GM18499 (cell line): ENCODE measurements at regions not wholly inside any gene's neighbourhood (a gene's known extent, or its start where the extent isn't known, plus 50 kb on each side); places are given as distances from the start of the nearest gene placed in this dataset.
A peak's percentile ranks its signal among the peaks of the same experiment; 100 is the strongest.
"Not testable (repeated sequence)": the region's sequence is repeated elsewhere in the genome, so short reads cannot be mapped to it uniquely, and the experiment has no call there.

Experiments
- ATAC-seq: cut with Tn5 transposase; IDR thresholded peaks from one replicate; pipeline ENCODE4 v1.9.1; 2021; ENCODE audit warnings: moderate number of reproducible peaks; ENCODE audit not compliant: insufficient read depth, unreplicated experiment

DNA sequence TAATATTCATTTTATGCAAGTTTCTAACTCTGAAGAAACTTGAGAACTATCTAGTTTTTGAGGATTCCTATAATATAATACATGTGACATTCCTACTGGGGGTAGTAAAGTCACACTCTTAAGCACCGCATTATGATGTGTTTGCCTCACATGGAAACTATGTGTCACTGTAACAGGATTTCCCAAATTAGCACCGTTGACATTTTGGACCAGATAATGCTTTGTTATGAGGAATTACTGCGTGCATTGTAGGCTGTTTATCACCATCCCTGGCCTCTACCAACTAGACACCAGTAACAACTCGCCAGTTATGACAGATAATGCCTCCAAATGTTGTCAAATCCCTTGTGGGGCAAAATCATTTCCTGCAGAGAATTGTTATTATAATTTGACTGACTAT lies 267.8 kb downstream of the RAP2B start:
- no peak for ATAC-seq

GRCh38 chr3:153431076-153431475 lies 269.1 kb downstream of the RAP2B start:
- ATAC-seq, result no peak

- no peak for ATAC-seq
Measured at GRCh38 chr3:153437666-153438065, 275.6 kb downstream of the RAP2B start.

- no peak for ATAC-seq
Measured at GRCh38 chr3:153438271-153438670, 276.2 kb downstream of the RAP2B start.

- no peak for ATAC-seq
Measured at GRCh38 chr3:153439780-153440179, 277.8 kb downstream of the RAP2B start.

- ATAC-seq, result no peak
Measured at GRCh38 chr3:153440311-153440710, 278.3 kb downstream of the RAP2B start.

GRCh38 chr3:153442386-153442785 lies 280.4 kb downstream of the RAP2B start:
- ATAC-seq, result no peak

- ATAC-seq, result no peak
Measured at GRCh38 chr3:153442799-153443487, 280.9 kb downstream of the RAP2B start.

DNA sequence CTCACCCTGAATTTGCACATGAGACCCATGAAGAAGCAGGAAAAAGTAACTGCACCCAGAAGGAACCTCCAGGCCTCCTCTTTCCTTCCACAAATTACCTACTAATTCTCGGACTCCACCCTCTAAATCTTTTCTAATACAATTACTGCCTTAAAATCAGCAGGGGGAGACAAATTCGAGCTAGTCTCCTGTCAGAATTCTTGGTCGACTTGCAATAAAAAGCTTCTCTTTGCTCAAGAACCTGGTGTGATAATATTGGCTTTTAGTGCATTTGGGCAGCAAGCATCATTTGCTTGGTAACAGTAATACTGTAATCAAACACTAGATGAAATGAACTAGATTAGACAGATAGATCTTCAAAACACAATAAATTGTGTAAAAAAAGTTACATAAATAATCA lies 281.9 kb downstream of the RAP2B start:
- ATAC-seq, result no peak

- ATAC-seq, result no peak
Measured at GRCh38 chr3:153445817-153446216, 283.8 kb downstream of the RAP2B start.

GRCh38 chr3:153448151-153448829 lies 286.3 kb downstream of the RAP2B start:
- no peak for ATAC-seq

- no peak for ATAC-seq
Measured at GRCh38 chr3:153456833-153457545, 295.0 kb downstream of the RAP2B start.

DNA sequence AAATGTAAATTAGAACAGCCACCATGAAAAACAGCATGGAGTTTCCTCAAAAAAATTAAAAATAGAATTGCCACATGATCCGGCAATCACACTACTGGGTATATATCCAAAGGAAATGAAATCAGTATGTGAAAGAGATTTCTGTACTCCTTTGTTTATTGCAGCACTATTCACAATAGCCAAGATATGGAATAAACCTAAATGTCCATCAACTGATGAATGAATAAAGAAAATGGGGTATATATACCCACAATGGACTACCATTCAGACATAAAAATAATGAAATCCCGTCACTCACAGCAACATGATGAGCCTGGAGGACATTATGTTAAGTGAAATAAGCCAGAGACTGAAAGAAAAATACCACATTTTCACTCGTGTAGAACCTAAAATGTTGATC lies 296.9 kb downstream of the RAP2B start:
- no peak for ATAC-seq

- ATAC-seq, result no peak
Measured at GRCh38 chr3:153462545-153462944, 300.5 kb downstream of the RAP2B start.

GRCh38 chr3:153463895-153464294 lies 301.9 kb downstream of the RAP2B start:
- peak; percentile 92 for ATAC-seq

DNA sequence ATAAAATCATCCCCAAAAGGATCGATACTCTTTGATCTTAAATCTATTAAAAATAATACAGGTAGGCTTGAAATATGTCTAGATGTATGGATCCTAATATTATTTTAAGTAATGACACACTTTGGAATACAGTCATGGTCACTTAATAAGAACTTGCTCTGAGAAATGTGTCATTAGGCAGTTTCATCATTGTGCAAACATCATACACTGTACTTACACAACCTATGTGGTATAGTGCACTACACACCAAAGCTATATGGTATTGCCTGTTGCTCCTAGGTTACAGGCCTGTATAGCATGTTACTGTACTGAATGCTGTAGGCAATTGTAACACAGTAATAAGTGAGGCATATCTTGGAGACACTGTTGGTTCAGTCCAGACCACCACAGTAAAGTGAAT lies 307.1 kb downstream of the RAP2B start:
- ATAC-seq, result no peak

DNA sequence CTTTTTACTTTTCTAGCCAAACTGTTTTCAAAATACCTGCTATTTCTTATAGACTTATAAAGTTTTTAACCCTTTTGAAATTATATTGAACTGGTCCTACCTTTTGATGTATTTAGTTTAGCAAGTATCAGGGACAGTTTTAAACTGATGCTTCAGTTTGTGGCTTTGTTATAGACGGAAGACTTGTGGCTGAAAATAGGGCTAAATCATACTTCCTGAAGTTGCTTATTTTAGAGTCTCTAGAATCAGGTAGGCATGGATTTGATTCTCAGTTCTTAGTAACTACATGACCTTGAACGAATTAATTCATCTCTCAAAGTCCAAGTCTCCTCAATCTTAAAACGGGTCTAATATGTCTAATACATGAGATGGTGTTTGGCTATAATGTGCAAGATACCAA lies 322.8 kb downstream of the RAP2B start:
- ATAC-seq, result peak; percentile 63

- ATAC-seq, result no peak
Measured at GRCh38 chr3:153495422-153495821, 333.4 kb downstream of the RAP2B start.

DNA sequence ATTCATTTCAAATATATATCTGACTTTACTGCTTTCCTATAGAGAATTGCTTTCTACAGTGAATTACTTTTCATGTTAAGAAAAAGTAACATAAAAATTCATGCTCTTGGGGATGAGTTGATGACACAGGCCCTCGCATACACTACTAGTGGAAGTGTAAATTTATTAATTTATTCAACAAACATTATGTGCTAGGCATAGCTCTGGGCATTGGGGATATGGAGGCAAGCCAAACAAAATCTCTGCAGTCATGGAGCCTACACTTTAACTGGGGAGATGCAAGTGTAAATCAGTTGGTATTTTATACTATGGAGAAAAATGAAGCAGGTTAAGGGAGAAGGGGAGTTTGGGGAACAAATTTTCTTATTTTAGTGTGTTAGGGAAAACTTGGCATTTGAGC lies 340.7 kb downstream of the RAP2B start:
- no peak for ATAC-seq

DNA sequence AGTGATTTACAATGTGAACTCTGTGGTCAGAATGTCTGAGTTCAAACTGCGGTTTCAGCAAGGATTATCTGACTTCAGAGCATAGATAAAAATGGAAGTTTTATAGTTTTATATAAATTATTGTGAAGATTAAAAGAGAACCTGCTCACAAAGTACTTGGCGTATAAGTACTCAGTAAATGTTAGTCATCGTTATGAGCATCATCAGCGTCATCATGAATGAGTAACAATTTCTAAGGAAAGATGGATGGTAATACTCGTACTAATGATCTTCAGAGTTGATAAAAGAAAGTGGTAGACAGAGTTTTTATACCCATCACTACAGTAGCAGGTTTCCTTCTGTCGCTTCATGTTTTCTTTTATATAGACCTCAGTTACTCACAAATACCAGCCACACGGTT lies 341.8 kb downstream of the RAP2B start:
- ATAC-seq, result no peak

- ATAC-seq, result not testable (repeated sequence)
Measured at GRCh38 chr3:153506205-153506604, 344.2 kb downstream of the RAP2B start.
